ENCODE measurements at regions not wholly inside any gene's neighbourhood (a gene's known extent, or its start where the extent isn't known, plus 50 kb on each side); places are given as distances from the start of the nearest gene placed in this dataset.

GRCh38 chr9:88645879-88646199, 110.9 kb downstream of the NXNL2 start:
- H3K4me3 ChIP-seq (ENCODE audit: low read depth, low read length) = no peak overlapping the region
- TF ChIP-seq CTCF (IDR thresholded peaks at IDR 0.05; ENCODE audit: insufficient read depth, low read depth, low read length, missing control alignments) = no peak
- no peak for DNase-seq (ENCODE audit: low read depth)

- DNase-seq (ENCODE audit: low read depth) = no peak
- no peak overlapping the region for H3K4me3 ChIP-seq (ENCODE audit: low read depth, low read length)
- no peak for TF ChIP-seq CTCF (IDR thresholded peaks at IDR 0.05; ENCODE audit: insufficient read depth, low read depth, low read length, missing control alignments)
Observed at GRCh38 chr9:88646539-88647300, 111.7 kb downstream of the NXNL2 start.

- no peak overlapping the region for H3K4me3 ChIP-seq (ENCODE audit: low read depth, low read length)
- DNase-seq (ENCODE audit: low read depth) = no peak
- no peak for TF ChIP-seq CTCF (IDR thresholded peaks at IDR 0.05; ENCODE audit: insufficient read depth, low read depth, low read length, missing control alignments)
Observed at GRCh38 chr9:88651682-88652633, 117.0 kb downstream of the NXNL2 start.

GRCh38 chr9:88652876-88653275, 117.9 kb downstream of the NXNL2 start:
- no peak for TF ChIP-seq CTCF (IDR thresholded peaks at IDR 0.05; ENCODE audit: insufficient read depth, low read depth, low read length, missing control alignments)
- no peak overlapping the region for H3K4me3 ChIP-seq (ENCODE audit: low read depth, low read length)
- DNase-seq (ENCODE audit: low read depth) = no peak

GRCh38 chr9:88653406-88653805, 118.4 kb downstream of the NXNL2 start:
- TF ChIP-seq CTCF (IDR thresholded peaks at IDR 0.05; ENCODE audit: insufficient read depth, low read depth, low read length, missing control alignments) = no peak
- no peak for DNase-seq (ENCODE audit: low read depth)
- no peak overlapping the region for H3K4me3 ChIP-seq (ENCODE audit: low read depth, low read length)

- DNase-seq (ENCODE audit: low read depth) = no peak
- H3K4me3 ChIP-seq (ENCODE audit: low read depth, low read length) = no peak overlapping the region
- no peak for TF ChIP-seq CTCF (IDR thresholded peaks at IDR 0.05; ENCODE audit: insufficient read depth, low read depth, low read length, missing control alignments)
Observed at GRCh38 chr9:88653911-88654310, 118.9 kb downstream of the NXNL2 start.

All from GM12865 (cell line).